ENCODE measurements at regions not wholly inside any gene's neighbourhood (a gene's known extent, or its start where the extent isn't known, plus 50 kb on each side); places are given as distances from the start of the nearest gene placed in this dataset.

DNA sequence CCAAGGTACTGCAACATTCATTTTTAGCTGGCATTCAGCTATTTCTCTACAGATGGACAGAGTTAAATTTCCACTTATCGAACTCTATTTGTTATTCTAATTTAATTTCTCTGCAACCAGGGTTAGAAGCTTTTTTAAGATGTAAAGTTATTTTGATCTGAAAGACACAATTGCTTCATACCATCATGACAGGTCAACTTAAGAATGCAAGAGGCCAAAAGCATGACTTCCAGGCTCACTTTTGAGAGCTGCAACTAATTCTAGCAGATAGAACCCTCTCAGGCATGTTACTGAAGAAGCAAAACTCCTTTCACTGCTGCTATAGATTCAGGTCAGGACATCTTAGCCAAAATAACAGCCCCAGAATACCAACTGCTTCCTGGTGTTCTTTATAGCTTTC is 86.5 kb upstream of the GALNT18 start:
- TF ChIP-seq CTCF (IDR thresholded peaks at IDR 0.05) (no peak), POLR2A (IDR thresholded peaks at IDR 0.05) (no peak)
